GM10266 (cell line): ENCODE measurements at regions not wholly inside any gene's neighbourhood (a gene's known extent, or its start where the extent isn't known, plus 50 kb on each side); places are given as distances from the start of the nearest gene placed in this dataset.

Experiments used
- DNase-seq: peaks from one replicate; pipeline ENCODE4 v3.0.0; 2012; ENCODE audit errors: extremely low spot score
- CTCF ChIP-seq: IDR thresholded peaks from 2 replicates; pipeline ENCODE4 v1.5.1; 2012; ENCODE audit warnings: mild to moderate bottlenecking, low read depth; ENCODE audit not compliant: control insufficient read depth, insufficient read depth; ENCODE audit errors: missing control alignments

DNA sequence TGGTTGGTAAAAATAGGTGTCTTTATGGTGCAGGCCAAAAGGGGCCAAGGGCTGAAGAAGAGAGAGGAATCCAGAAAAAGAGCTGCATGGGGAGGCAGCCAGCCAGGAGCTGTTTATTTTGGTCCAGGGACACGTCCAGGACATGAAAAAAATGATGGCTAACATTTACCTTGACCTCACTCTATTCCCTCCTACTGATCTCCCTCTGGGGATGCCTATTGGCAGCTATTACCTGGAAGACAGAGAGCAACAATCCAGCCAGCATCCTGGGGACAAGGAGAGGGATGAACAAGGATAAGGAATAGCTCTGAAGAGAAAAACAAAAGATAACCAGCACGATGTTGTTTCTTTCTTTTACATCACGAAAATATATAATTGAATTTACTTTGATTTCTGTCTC is 1599.6 kb downstream of the SLITRK5 start:
- no peak for TF ChIP-seq CTCF
- no peak for DNase-seq

- no peak for DNase-seq
- no peak for TF ChIP-seq CTCF
Observed at GRCh38 chr13:89279374-89279773, 1608.2 kb downstream of the SLITRK5 start.

- no peak for TF ChIP-seq CTCF
- DNase-seq: no peak
Observed at GRCh38 chr13:89281331-89281730, 1610.2 kb downstream of the SLITRK5 start.

DNA sequence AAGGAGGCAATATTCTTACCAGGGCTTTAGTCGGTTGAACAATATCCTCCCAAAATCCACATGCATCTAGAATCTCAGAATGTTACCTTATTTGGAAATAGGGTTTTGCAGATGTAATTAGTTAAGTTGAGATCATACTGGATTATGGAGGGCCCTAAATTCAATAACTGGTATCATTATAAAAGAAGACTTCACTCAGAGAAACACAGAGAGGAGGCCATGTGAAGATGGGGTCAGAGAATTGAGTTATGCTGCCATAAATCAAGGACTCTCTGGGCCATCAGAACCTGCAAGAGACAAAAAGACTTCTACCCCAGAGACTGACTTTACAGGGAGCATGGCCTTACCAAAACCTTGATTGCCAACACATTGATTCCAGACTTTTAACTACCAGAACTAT is 1611.1 kb downstream of the SLITRK5 start:
- DNase-seq: no peak
- no peak for TF ChIP-seq CTCF

GRCh38 chr13:89287381-89287780 is 1616.2 kb downstream of the SLITRK5 start:
- no peak for TF ChIP-seq CTCF
- DNase-seq: no peak

- DNase-seq: no peak
- TF ChIP-seq CTCF: no peak
Observed at GRCh38 chr13:89294115-89294867, 1623.1 kb downstream of the SLITRK5 start.

GRCh38 chr13:89307278-89307677 is 1636.1 kb downstream of the SLITRK5 start:
- TF ChIP-seq CTCF: no peak
- DNase-seq: no peak
